ENCODE measurements at regions not wholly inside any gene's neighbourhood (a gene's known extent, or its start where the extent isn't known, plus 50 kb on each side); places are given as distances from the start of the nearest gene placed in this dataset.
"Not testable (repeated sequence)": the region's sequence is repeated elsewhere in the genome, so short reads cannot be mapped to it uniquely, and the experiment has no call there.

- Histone ChIP-seq H3K36me3 (no peaks in the 10 kb centered on the region), H3K27me3 (ENCODE audit: low read depth) (no peaks in the 10 kb centered on the region), H3K4me1 (peaks cover 4% of the 10 kb centered on the region), H3K9me3 (replicated peaks) (no peaks in the 10 kb centered on the region), H3K27ac (replicated peaks) (no peak overlapping the region), H3K4me3 (no peak overlapping the region)
- no peak for DNase-seq
- TF ChIP-seq CTCF (IDR thresholded peaks at IDR 0.05; ENCODE audit: borderline replicate concordance): no peak
- intact Hi-C loops (cut with micrococcal nuclease): loop anchor here (10.0 kb wide), 2 partner anchors 321 to 521 kb away; partner anchors contain the start of gene MAP1B
Measured at GRCh38 chr5:71783891-71784290, 64.8 kb downstream of the CARTPT start.

GRCh38 chr5:71786337-71787055 is 67.4 kb downstream of the CARTPT start:
- intact Hi-C loops (cut with micrococcal nuclease): loop anchor here (10.0 kb wide), 2 partner anchors 318 to 518 kb away; partner anchors contain the start of gene MAP1B
- DNase-seq: no peak
- Histone ChIP-seq H3K36me3 (no peaks in the 10 kb centered on the region), H3K9me3 (replicated peaks) (peaks cover 5% of the 10 kb centered on the region), H3K27ac (replicated peaks) (no peak overlapping the region), H3K4me1 (peaks cover 4% of the 10 kb centered on the region), H3K4me3 (no peak overlapping the region), H3K27me3 (ENCODE audit: low read depth) (peaks cover 7% of the 10 kb centered on the region)
- no peak for TF ChIP-seq CTCF (IDR thresholded peaks at IDR 0.05; ENCODE audit: borderline replicate concordance)

GRCh38 chr5:71788794-71789193 is 69.7 kb downstream of the CARTPT start:
- no peak overlapping the region for H3K4me3 ChIP-seq
- TF ChIP-seq CTCF (IDR thresholded peaks at IDR 0.05; ENCODE audit: borderline replicate concordance): no peak

GRCh38 chr5:71789746-71790145 is 70.7 kb downstream of the CARTPT start:
- Histone ChIP-seq H3K27me3 (ENCODE audit: low read depth) (peaks cover 7% of the 10 kb centered on the region), H3K27ac (replicated peaks) (no peak overlapping the region), H3K36me3 (no peaks in the 10 kb centered on the region), H3K4me3 (no peak overlapping the region), H3K9me3 (replicated peaks) (peaks cover 18% of the 10 kb centered on the region), H3K4me1 (no peaks in the 10 kb centered on the region)
- intact Hi-C loops (cut with micrococcal nuclease): loop anchor here (10.0 kb wide), 2 partner anchors 315 to 515 kb away; partner anchors contain the start of gene MAP1B
- TF ChIP-seq CTCF (IDR thresholded peaks at IDR 0.05; ENCODE audit: borderline replicate concordance): no peak
- no peak for DNase-seq

More at GRCh38 chr5:71788794-71789193, 69.7 kb downstream of the CARTPT start:
- Histone ChIP-seq H3K27ac (replicated peaks) (no peak overlapping the region), H3K27me3 (ENCODE audit: low read depth) (peaks cover 7% of the 10 kb centered on the region), H3K36me3 (no peaks in the 10 kb centered on the region), H3K9me3 (replicated peaks) (peaks cover 18% of the 10 kb centered on the region), H3K4me1 (no peaks in the 10 kb centered on the region)
- intact Hi-C loops (cut with micrococcal nuclease): loop anchor here (10.0 kb wide), 2 partner anchors 316 to 516 kb away; partner anchors contain the start of gene MAP1B
- DNase-seq: no peak

- H3K27me3 ChIP-seq (ENCODE audit: low read depth): peaks cover 7% of the 10 kb centered on the region
- DNase-seq: no peak
- H3K36me3 ChIP-seq: no peaks in the 10 kb centered on the region
- H3K4me3 ChIP-seq: no peak overlapping the region
- TF ChIP-seq CTCF (IDR thresholded peaks at IDR 0.05; ENCODE audit: borderline replicate concordance): no peak
- intact Hi-C loops (cut with micrococcal nuclease): no loop called here
- H3K9me3 ChIP-seq (replicated peaks): peaks cover 18% of the 10 kb centered on the region
- no peak overlapping the region for H3K27ac ChIP-seq (replicated peaks)
- H3K4me1 ChIP-seq: no peaks in the 10 kb centered on the region
Measured at GRCh38 chr5:71790433-71790832, 71.4 kb downstream of the CARTPT start.

GRCh38 chr5:71792041-71792440 is 73.0 kb downstream of the CARTPT start:
- H3K36me3 ChIP-seq; H3K4me1 ChIP-seq; H3K4me3 ChIP-seq; H3K27me3 ChIP-seq (ENCODE audit: low read depth); H3K27ac ChIP-seq (replicated peaks); intact Hi-C loops (cut with micrococcal nuclease); DNase-seq: not testable (repeated sequence)
- peaks cover 18% of the 10 kb centered on the region for H3K9me3 ChIP-seq (replicated peaks)

Measured in left ventricle myocardium inferior (tissue), 1 donor.